GM12878 (cell line): ENCODE measurements at regions not wholly inside any gene's neighbourhood (a gene's known extent, or its start where the extent isn't known, plus 50 kb on each side); places are given as distances from the start of the nearest gene placed in this dataset.

ENCODE experiments used
- ATAC-seq: fragments of 200-7000 bp; cut with Tn5 transposase; 3 replicates; pipeline ENCODE4 v1.9.1; 2020; ENCODE audit warnings: mild to moderate bottlenecking, moderate library complexity
- BruUV-seq: library from RNA; stranded (reverse); fragments of 400-500 nt; replicated peaks from 2 replicates; lab custom pipeline; 2021; lab: Mats Ljungman, UMichigan
- CTCF ChIA-PET: fragments of 300-600 bp; sonication (Branson Sonifier 250); formaldehyde crosslinking; extraction: SDS; loops from one replicate; lab custom pipeline; 2021; ENCODE audit warnings: inconsistent platforms; lab: Yijun Ruan, JAX
- POLR2A ChIA-PET: fragments of 350-600 bp; formaldehyde crosslinking; extraction: SDS; loops from one replicate; lab custom pipeline; 2021; ENCODE audit warnings: inconsistent platforms; lab: Charles Lee
- RAD21 ChIA-PET: fragments of 300-600 bp; sonication (Branson Sonifier 250); formaldehyde crosslinking; loops from one replicate; lab custom pipeline; 2023; ENCODE audit warnings: antibody characterized with exemption; ENCODE audit not compliant: unreplicated experiment; lab: Charles Lee
- SMC1A ChIA-PET: fragments of 300-600 bp; sonication (Branson Sonifier 250); formaldehyde crosslinking; loops from one replicate; lab custom pipeline; 2023; ENCODE audit not compliant: unreplicated experiment, uncharacterized antibody; lab: Charles Lee
- DNase-seq: peaks from one replicate; pipeline ENCODE4 v3.0.0-alpha.2; 2011; ENCODE audit warnings: low read depth, low spot score
- FAIRE-seq: peaks from 3 replicates; lab custom pipeline; 2011; peaks lifted over from hg19 to GRCh38; lab: Jason Lieb, UNC
- H2AFZ ChIP-seq: 2 replicates; pipeline ENCODE4 v1.6.0; 2011; ENCODE audit warnings: low read depth, low read length, control low read depth; ENCODE audit not compliant: control insufficient read depth
- H3K27ac ChIP-seq: 2 replicates; pipeline ENCODE4 v1.5.1; 2011; ENCODE audit warnings: control low read depth; ENCODE audit not compliant: control insufficient read depth, insufficient read depth
- H3K27me3 ChIP-seq, 2 experiments: replicated peaks in 1 of 2; 2 replicates each; pipeline versions ENCODE4 v1.6.0 to v1.6.1; 2011; ENCODE audit warnings: low read length in 1 of 2; ENCODE audit not compliant: control insufficient read depth in 2 of 2, insufficient read depth in 2 of 2
- H3K36me3 ChIP-seq, 2 experiments: 2 replicates each; pipeline ENCODE4 v1.5.1; 2011; ENCODE audit warnings: low read length in 1 of 2; ENCODE audit not compliant: control insufficient read depth in 2 of 2, insufficient read depth in 2 of 2
- H3K4me1 ChIP-seq: 2 replicates; pipeline ENCODE4 v1.6.1; 2011; ENCODE audit warnings: mild to moderate bottlenecking, low read length, moderate library complexity, mixed read lengths; ENCODE audit not compliant: control insufficient read depth, insufficient read depth
- H3K4me2 ChIP-seq: 2 replicates; pipeline ENCODE4 v1.6.0; 2011; ENCODE audit warnings: control low read depth; ENCODE audit not compliant: control insufficient read depth, insufficient read depth
- H3K4me3 ChIP-seq: fragments of 200-600 bp; sonication (generic); 2 replicates; pipeline ENCODE4 v1.5.1; 2016
- H3K79me2 ChIP-seq: 2 replicates; pipeline ENCODE4 v1.6.0; 2011; ENCODE audit warnings: low read length; ENCODE audit not compliant: control insufficient read depth, insufficient read depth
- H3K9ac ChIP-seq: 2 replicates; pipeline ENCODE4 v1.8.0; 2011; ENCODE audit warnings: low read length, control low read depth, mixed read lengths; ENCODE audit not compliant: control insufficient read depth, insufficient read depth
- H3K9me3 ChIP-seq: replicated peaks from 3 replicates; pipeline ENCODE4 v1.5.1; 2011; ENCODE audit warnings: mild to moderate bottlenecking, low read length; ENCODE audit not compliant: control insufficient read depth, insufficient read depth
- H4K20me1 ChIP-seq: 2 replicates; pipeline ENCODE4 v1.6.0; 2011; ENCODE audit not compliant: control insufficient read depth, insufficient read depth
- CBX3 ChIP-seq: fragments of 200-600 bp; sonication (generic); IDR thresholded peaks from 2 replicates; pipeline ENCODE4 v1.6.1; 2016; ENCODE audit warnings: low read depth, borderline replicate concordance
- EED ChIP-seq: sonication (generic); IDR thresholded peaks from 2 replicates; pipeline ENCODE4 v1.6.1; 2016; ENCODE audit warnings: antibody characterized with exemption, low read depth
- HDAC2 ChIP-seq: fragments of 200-600 bp; sonication (generic); IDR thresholded peaks from 2 replicates; pipeline ENCODE4 v1.6.1; 2017
- NR2F1 ChIP-seq: fragments of 450-650 bp; conservative IDR thresholded peaks from 2 replicates; pipeline ENCODE4 v1.6.1; 2017; ENCODE audit warnings: mild to moderate bottlenecking
- NRF1 ChIP-seq: conservative IDR thresholded peaks from 2 replicates; pipeline ENCODE4 v1.6.1; 2011; ENCODE audit warnings: mild to moderate bottlenecking, low read depth, low read length, improper control_type of control experiment
- RAD21 ChIP-seq: IDR thresholded peaks from 2 replicates; pipeline ENCODE4 v1.6.1; 2011; ENCODE audit warnings: mild to moderate bottlenecking, low read depth, low read length, moderate library complexity; ENCODE audit not compliant: insufficient read depth
- RCOR1 ChIP-seq: conservative IDR thresholded peaks from 2 replicates; pipeline ENCODE4 v1.6.1; 2012; ENCODE audit warnings: low read depth, low read length, improper control_type of control experiment
- SIX5 ChIP-seq: IDR thresholded peaks from 2 replicates; pipeline ENCODE4 v1.6.1; 2011; ENCODE audit warnings: mild to moderate bottlenecking, low read depth, low read length, moderate library complexity; ENCODE audit not compliant: severe bottlenecking
- SUZ12 ChIP-seq: fragments of 200-600 bp; sonication (generic); IDR thresholded peaks from one replicate; pipeline ENCODE4 v1.6.1; 2018; ENCODE audit warnings: antibody characterized with exemption, mild to moderate bottlenecking; ENCODE audit not compliant: unreplicated experiment
- YBX1 ChIP-seq: fragments of 450-650 bp; IDR thresholded peaks from 2 replicates; pipeline ENCODE4 v1.6.1; 2016; ENCODE audit warnings: antibody characterized with exemption
- ZNF274 ChIP-seq: IDR thresholded peaks from one replicate; pipeline ENCODE4 v1.8.0; 2011; ENCODE audit not compliant: insufficient read length, insufficient read depth
- ZNF592 ChIP-seq: fragments of 450-650 bp; IDR thresholded peaks from 2 replicates; pipeline ENCODE4 v1.6.1; 2017; ENCODE audit warnings: mild to moderate bottlenecking, moderate library complexity
- ZZZ3 ChIP-seq: IDR thresholded peaks from 2 replicates; pipeline ENCODE4 v1.6.1; 2011; ENCODE audit warnings: low read depth; ENCODE audit not compliant: control insufficient read depth, insufficient read length
- WGBS: methylation state at CpG from one replicate; pipeline ENCODE4 v1.1.6; 2016; ENCODE audit warnings: low lambda C conversion rate; ENCODE audit not compliant: insufficient replicate concordance, insufficient coverage; ENCODE audit errors: missing lambda C conversion rate; 5-methylcytosine and 5-hydroxymethylcytosine counted together
- in situ Hi-C: fragments of 300-500 bp; cut with MboI; formaldehyde crosslinking; loops from 9 replicates; pipeline ENCODE4 v1.14.3; 2018; ENCODE audit warnings: mixed read lengths
- intact Hi-C: fragments of 100-400 bp; cut with micrococcal nuclease; formaldehyde crosslinking; loops from one replicate; pipeline ENCODE4 v1.14.2; 2022; ENCODE audit not compliant: unreplicated experiment
- TF ChIP-seq, protein P1 (sequence below): fragments of 450-650 bp; IDR thresholded peaks from 2 replicates; pipeline ENCODE4 v1.6.1; 2016; ENCODE audit warnings: mild to moderate bottlenecking, moderate library complexity, borderline replicate concordance

DNA sequence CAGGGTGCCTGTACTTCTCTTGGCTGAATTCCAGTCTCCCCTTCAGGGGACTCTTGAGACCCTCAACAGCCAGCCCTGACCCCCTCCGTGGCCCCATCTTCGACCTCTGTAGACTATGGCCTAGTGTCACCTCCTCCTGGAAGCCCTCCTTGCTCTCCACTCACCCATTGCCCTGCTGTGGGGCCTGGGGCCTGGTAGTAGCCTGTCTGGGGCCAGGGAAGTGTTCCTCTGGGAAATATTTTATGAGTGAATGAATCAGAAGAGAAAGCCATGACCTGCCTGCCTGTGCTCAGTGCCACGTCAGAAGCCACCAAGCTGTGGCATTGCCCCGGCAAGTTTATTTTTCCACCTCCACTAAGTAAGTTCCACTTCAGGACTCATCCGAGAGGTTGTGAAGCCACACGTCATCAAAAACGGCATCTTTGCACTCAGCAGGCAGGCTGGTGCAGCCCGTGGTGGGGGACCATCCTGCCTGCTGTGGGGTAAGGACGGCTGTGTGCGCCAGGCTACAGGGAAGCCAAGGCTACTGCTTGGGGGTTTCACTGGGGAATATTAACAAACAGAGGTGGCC, 59.6 kb upstream of the PPARA start (continued):
- TF ChIP-seq SUZ12 (no peak), SIX5 (no peak), RCOR1 (no peak)

DNA sequence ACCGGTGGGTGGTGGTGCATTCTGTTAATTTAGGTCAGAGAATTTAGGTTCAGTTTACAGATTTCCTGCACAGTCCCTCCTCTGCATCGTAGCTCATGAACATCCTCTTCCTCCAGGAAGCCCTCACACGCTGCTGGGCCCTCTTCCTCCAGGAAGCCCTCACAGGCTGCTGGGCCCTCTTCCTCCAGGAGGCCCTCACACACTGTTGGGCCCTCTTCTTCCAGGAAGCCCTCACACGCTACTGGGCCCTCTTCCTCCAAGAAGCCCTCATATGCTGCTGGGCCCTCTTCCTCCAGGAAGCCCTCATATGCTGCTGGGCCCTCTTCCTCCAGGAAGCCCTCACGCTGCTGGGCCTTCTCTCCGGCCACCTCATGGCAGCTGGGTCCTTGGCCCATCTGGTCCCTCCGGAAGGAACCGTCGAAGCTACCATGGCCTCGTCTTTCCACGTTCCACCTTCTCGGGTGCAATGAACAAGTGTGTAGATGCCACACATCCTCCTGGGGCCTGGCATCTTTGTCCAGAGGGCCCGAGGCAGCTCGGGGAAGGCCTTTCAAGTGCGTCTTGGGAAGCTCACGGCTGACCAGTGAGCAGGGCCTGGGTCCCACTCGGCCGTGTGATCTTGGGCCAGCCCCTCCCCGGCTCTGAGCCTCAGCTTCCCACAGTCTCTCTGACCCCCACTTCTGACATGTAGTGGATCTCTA, 58.9 kb upstream of the PPARA start:
- Histone ChIP-seq H3K36me3 (no peaks in the 10 kb centered on the region), H3K4me1 (no peaks in the 10 kb centered on the region), H3K27ac (no peak overlapping the region), H3K4me2 (no peak overlapping the region), H4K20me1 (no peaks in the 10 kb centered on the region), H3K27me3 (no peaks in the 10 kb centered on the region), H3K79me2 (no peaks in the 10 kb centered on the region)
- 77% methylated on average over 19 of the region's 19 CpGs for WGBS
- no peak for DNase-seq
- in situ Hi-C loops = no loop called here
- no peak for FAIRE-seq
- ChIA-PET POLR2A (no interaction called here), SMC1A (no interaction called here), RAD21 (no interaction called here)
- ATAC-seq = no peak
- intact Hi-C loops = no loop called here
- BruUV-seq = no TSS peak
- no peak for TF ChIP-seq NR2F1
- TF ChIP-seq EED = no peak
- TF ChIP-seq RAD21 = no peak
- no peak for TF ChIP-seq ZNF592
- no peak for TF ChIP-seq ZNF274
- no peak for TF ChIP-seq ZZZ3
- TF ChIP-seq NRF1 = no peak
- TF ChIP-seq YBX1 = no peak
- TF ChIP-seq, protein P1, sequence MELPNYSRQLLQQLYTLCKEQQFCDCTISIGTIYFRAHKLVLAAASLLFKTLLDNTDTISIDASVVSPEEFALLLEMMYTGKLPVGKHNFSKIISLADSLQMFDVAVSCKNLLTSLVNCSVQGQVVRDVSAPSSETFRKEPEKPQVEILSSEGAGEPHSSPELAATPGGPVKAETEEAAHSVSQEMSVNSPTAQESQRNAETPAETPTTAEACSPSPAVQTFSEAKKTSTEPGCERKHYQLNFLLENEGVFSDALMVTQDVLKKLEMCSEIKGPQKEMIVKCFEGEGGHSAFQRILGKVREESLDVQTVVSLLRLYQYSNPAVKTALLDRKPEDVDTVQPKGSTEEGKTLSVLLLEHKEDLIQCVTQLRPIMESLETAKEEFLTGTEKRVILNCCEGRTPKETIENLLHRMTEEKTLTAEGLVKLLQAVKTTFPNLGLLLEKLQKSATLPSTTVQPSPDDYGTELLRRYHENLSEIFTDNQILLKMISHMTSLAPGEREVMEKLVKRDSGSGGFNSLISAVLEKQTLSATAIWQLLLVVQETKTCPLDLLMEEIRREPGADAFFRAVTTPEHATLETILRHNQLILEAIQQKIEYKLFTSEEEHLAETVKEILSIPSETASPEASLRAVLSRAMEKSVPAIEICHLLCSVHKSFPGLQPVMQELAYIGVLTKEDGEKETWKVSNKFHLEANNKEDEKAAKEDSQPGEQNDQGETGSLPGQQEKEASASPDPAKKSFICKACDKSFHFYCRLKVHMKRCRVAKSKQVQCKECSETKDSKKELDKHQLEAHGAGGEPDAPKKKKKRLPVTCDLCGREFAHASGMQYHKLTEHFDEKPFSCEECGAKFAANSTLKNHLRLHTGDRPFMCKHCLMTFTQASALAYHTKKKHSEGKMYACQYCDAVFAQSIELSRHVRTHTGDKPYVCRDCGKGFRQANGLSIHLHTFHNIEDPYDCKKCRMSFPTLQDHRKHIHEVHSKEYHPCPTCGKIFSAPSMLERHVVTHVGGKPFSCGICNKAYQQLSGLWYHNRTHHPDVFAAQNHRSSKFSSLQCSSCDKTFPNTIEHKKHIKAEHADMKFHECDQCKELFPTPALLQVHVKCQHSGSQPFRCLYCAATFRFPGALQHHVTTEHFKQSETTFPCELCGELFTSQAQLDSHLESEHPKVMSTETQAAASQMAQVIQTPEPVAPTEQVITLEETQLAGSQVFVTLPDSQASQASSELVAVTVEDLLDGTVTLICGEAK = no peak
- TF ChIP-seq CBX3 = no peak
- no peak for TF ChIP-seq HDAC2
- TF ChIP-seq, all 136 proteins: peak for 0
- CTCF ChIA-PET = no interaction called here
- Histone ChIP-seq H3K4me3 (no peak overlapping the region), H3K9ac (no peak overlapping the region), H2AFZ (no peak overlapping the region), H3K9me3 (no peaks in the 10 kb centered on the region)
